ENCODE measurements at regions not wholly inside any gene's neighbourhood (a gene's known extent, or its start where the extent isn't known, plus 50 kb on each side); places are given as distances from the start of the nearest gene placed in this dataset.

DNA sequence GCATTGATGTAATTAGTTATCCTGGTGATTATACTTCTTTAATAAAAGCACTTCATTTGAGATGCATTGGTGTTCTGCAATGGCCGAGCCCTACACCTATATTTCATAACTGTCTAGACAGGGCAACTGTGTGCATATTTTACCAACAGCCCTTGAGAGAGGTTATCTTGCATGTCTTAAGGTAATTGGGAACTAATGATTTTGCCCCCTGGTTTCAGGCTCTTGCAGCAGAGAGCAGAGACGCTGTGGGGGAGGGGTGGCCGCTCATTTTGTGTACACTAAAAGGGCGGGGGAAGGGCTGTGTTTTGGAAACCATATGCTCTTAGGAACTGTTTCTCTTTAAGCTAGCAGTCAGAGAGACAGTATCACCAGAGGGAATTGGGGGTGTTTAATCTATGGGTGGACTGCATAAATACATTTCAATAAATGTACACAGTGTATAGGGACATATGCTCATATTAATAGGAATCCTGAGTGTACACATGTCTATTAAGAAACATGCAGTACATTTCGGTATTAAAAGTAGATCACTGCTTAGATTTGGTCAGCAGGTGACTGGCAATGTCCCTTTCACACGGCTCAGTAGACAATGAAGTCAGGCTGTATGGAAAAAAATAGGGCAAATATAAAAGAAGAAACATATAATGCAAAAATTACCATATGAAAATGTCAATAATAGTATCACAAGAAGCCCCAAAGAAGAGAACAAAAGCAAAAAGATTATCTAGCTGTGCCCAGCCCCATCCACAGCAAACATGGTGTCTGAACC, 402.9 kb upstream of the CITED2 start:
- no peak overlapping the region for H3K27ac ChIP-seq
- no peaks in the 10 kb centered on the region for H3K36me3 ChIP-seq (ENCODE audit: low read depth, missing control alignments)
- no peak for DNase-seq
- peaks cover 5% of the 10 kb centered on the region for H3K4me1 ChIP-seq
- H3K9me3 ChIP-seq = no peaks in the 10 kb centered on the region
- H3K4me3 ChIP-seq = no peak overlapping the region
- intact Hi-C loops (cut with DNase I; ENCODE audit: low total_unique reads) = no loop called here
- no peaks in the 10 kb centered on the region for H3K27me3 ChIP-seq
- WGBS, 2 donors = 88 to 90% methylated on average over 6 of the region's 6 CpGs
- TF ChIP-seq, protein P1, sequence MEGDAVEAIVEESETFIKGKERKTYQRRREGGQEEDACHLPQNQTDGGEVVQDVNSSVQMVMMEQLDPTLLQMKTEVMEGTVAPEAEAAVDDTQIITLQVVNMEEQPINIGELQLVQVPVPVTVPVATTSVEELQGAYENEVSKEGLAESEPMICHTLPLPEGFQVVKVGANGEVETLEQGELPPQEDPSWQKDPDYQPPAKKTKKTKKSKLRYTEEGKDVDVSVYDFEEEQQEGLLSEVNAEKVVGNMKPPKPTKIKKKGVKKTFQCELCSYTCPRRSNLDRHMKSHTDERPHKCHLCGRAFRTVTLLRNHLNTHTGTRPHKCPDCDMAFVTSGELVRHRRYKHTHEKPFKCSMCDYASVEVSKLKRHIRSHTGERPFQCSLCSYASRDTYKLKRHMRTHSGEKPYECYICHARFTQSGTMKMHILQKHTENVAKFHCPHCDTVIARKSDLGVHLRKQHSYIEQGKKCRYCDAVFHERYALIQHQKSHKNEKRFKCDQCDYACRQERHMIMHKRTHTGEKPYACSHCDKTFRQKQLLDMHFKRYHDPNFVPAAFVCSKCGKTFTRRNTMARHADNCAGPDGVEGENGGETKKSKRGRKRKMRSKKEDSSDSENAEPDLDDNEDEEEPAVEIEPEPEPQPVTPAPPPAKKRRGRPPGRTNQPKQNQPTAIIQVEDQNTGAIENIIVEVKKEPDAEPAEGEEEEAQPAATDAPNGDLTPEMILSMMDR (IDR thresholded peaks at IDR 0.05) = no peak
- no peak for TF ChIP-seq POLR2A (IDR thresholded peaks at IDR 0.05)

DNA sequence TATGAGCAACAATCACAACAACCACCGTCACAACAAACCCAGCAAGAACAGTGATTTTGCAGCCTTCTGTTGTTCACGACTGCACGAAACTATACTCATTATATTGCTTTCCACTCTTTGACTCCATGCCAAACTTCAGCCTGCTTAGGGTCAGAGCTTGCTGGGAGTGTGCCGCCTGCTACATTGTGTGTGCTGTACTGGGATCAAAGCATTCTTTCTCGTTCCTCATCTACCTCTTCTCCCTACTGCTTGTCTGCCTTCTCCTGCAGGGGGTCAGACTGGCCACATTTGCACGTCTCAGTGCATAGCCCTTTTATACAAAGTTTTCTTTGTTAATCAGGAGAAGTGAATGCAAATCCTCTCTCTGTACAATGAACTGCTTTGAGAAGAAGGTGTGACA, 401.6 kb upstream of the CITED2 start:
- no peaks in the 10 kb centered on the region for H3K36me3 ChIP-seq (ENCODE audit: low read depth, missing control alignments)
- TF ChIP-seq, protein P1 (IDR thresholded peaks at IDR 0.05) = no peak
- no peak for TF ChIP-seq POLR2A (IDR thresholded peaks at IDR 0.05)
- H3K27ac ChIP-seq = no peak overlapping the region
- intact Hi-C loops (cut with DNase I; ENCODE audit: low total_unique reads) = no loop called here
- H3K27me3 ChIP-seq = no peaks in the 10 kb centered on the region
- H3K4me3 ChIP-seq = no peak overlapping the region
- no peaks in the 10 kb centered on the region for H3K9me3 ChIP-seq
- H3K4me1 ChIP-seq = peaks cover 5% of the 10 kb centered on the region
- WGBS, 2 donors = 31 to 36% methylated on average over 6 of the region's 6 CpGs
- DNase-seq = peak; percentile 69

DNA sequence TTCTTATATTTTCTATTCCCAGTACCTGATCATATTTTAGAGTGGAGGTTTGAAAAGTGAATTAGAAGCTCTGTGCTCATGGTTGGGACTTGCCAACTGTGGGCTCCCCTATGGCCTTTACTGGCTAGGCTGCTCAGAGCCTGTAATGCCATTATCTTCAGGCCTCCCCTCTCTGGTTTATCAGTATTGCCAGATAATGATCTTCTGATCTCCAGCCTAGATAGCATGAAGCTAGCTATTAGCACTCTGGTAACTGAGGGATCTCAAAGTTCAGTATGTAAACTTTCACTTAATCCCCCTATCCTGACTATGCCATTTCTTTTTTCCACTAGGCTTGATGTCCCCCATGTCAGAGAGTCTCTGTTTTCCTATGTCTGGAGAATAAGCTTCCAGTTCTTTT, 393.7 kb upstream of the CITED2 start:
- TF ChIP-seq POLR2A (IDR thresholded peaks at IDR 0.05) = no peak
- TF ChIP-seq, protein P1 (IDR thresholded peaks at IDR 0.05) = no peak
- no peak overlapping the region for H3K27ac ChIP-seq
- H3K9me3 ChIP-seq = no peaks in the 10 kb centered on the region
- intact Hi-C loops (cut with DNase I; ENCODE audit: low total_unique reads) = no loop called here
- no peaks in the 10 kb centered on the region for H3K27me3 ChIP-seq
- H3K4me3 ChIP-seq = no peak overlapping the region
- no peak for DNase-seq
- H3K36me3 ChIP-seq (ENCODE audit: low read depth, missing control alignments) = no peaks in the 10 kb centered on the region
- H3K4me1 ChIP-seq = peaks cover 10% of the 10 kb centered on the region

DNA sequence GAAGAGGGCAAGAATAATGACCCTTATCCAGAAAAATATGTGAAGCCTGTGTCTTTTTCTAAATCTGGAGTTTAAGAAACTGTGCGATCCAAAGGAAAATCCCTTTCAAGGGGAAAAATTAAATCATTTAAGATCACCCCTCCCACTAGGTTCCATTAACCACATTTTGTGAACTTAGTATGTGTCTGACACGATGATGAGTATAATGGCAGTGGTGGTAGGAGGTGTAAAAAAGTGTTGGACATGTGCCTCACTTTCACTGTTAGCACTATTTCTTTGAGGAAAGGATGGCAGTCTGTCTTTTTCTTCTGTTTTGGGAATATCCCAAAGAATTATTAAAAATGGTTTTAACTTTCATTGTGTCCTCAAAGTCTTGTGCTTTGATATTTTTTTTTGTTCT, 392.3 kb upstream of the CITED2 start:
- Histone ChIP-seq H3K36me3 (ENCODE audit: low read depth, missing control alignments) (no peaks in the 10 kb centered on the region), H3K9me3 (no peaks in the 10 kb centered on the region), H3K27ac (no peak overlapping the region), H3K4me3 (no peak overlapping the region), H3K4me1 (peaks cover 10% of the 10 kb centered on the region), H3K27me3 (no peaks in the 10 kb centered on the region)
- intact Hi-C loops (cut with DNase I; ENCODE audit: low total_unique reads) = no loop called here
- 88 to 89% methylated on average over 2 of the region's 2 CpGs for WGBS, 2 donors
- DNase-seq = no peak
- TF ChIP-seq, protein P1 (IDR thresholded peaks at IDR 0.05) = no peak
- no peak for TF ChIP-seq POLR2A (IDR thresholded peaks at IDR 0.05)

DNA sequence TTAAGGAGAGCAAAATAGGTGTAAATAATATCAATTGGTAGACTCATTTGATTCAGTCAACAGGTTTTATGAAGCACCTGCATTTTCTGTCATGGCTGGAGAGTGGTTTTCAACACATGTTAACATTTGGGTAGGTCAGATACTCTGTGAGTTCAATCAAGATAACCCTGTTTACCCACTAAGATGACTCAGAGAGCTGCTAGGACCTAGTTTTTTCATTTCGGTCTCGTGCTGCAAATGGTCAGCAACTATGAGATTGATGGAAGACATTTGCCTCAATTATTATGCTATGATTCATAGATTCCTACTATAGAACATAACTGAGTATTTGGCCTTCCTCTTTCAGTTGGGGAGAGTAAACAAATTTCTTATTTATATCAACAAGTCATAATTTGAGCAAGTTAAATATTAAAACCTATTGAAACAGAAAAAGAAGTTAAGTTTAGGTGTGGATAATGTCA, 391.4 kb upstream of the CITED2 start:
- H3K4me3 ChIP-seq = no peak overlapping the region
- H3K4me1 ChIP-seq = peaks cover 12% of the 10 kb centered on the region
- WGBS, 2 donors = 86 to 89% methylated on average over 2 of the region's 2 CpGs
- no peak overlapping the region for H3K27ac ChIP-seq
- no peak for TF ChIP-seq POLR2A (IDR thresholded peaks at IDR 0.05)
- TF ChIP-seq, protein P1 (IDR thresholded peaks at IDR 0.05) = no peak
- no peaks in the 10 kb centered on the region for H3K9me3 ChIP-seq
- intact Hi-C loops (cut with DNase I; ENCODE audit: low total_unique reads) = no loop called here
- H3K27me3 ChIP-seq = no peaks in the 10 kb centered on the region
- no peak for DNase-seq
- no peaks in the 10 kb centered on the region for H3K36me3 ChIP-seq (ENCODE audit: low read depth, missing control alignments)
